NCI-H82 (cell line): ENCODE measurements at regions not wholly inside any gene's neighbourhood (a gene's known extent, or its start where the extent isn't known, plus 50 kb on each side); places are given as distances from the start of the nearest gene placed in this dataset.

ENCODE experiments used
- DNase-seq: peaks from one replicate; lab custom pipeline; 2025; lab: John Stamatoyannopoulos, UW

DNA sequence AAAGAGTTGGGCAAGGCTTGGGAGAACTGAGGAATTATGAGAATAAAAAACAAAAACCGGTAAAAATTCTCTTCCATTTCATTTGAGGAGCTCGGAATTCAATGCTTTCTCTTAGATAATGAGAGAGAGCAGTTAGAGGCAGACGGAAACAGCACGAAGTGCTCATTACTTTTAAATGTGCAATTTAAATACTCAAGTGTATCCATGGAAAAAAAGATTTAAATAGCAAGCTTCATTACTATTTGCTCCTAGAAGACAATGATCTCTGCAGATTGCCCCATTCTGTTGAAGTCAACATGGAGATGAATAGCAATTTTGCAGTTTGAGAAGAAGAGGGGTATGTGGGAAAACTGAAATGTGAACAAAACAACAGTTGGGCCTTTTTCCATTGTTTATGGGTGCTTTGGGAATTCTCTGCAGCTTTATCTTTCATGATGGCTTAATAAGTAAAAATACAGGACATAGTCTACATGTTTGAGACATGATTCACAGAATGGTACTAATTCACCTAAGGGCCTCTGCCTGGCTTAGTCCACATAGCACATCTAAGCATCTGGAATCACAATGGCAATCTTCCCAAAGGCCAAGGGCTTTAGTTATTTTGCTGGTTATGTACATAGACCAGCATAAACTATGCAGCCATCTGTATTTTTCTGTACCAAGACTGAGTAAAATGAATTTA lies 512.7 kb upstream of the FAT1 start:
- no peak for DNase-seq

GRCh38 chr4:187238646-187239045 lies 515.0 kb upstream of the FAT1 start:
- no peak for DNase-seq

DNA sequence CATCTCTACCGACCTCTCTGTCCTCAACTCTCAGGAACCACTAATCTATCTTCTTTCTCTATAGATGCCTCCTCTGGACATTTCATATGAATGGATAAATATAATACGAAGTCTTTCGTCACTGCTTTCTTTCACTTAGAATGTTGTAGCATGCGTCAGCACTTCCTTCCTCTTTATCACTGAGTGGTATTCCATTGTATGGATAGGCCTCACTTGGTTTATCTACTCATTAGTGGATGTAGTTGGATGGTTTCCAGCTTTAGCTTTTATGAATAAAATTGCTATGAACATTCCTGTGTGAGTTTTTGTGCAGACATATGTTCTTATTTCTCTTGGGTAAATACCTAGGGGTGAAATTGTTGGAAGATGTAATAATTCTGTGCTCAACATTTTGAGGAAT lies 528.2 kb upstream of the FAT1 start:
- no peak for DNase-seq

- DNase-seq, result no peak
Observed at GRCh38 chr4:187256897-187257296, 533.2 kb upstream of the FAT1 start.

- DNase-seq, result peak; percentile 2
Observed at GRCh38 chr4:187258651-187259401, 535.2 kb upstream of the FAT1 start.

DNA sequence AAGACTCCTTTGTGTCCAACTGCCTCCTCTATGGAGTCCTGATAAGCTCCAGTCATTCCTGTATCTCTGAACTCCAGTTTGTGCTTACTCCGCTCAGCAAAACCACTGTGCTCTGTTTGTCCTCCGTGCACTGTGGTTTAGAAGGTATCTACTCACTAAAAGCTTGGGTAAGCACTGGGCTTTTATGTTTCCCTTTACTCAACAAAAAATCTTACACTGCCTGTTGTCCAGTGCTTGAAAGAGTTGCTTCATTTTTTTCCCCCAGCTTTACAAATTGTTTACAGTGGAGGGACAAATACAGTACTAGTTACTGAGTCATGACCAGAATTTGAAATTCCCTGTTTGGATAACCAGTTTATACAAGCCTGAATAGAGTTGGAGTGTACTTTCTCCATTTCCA lies 545.3 kb upstream of the FAT1 start:
- DNase-seq, result no peak

GRCh38 chr4:187270154-187270553 lies 546.5 kb upstream of the FAT1 start:
- no peak for DNase-seq

DNA sequence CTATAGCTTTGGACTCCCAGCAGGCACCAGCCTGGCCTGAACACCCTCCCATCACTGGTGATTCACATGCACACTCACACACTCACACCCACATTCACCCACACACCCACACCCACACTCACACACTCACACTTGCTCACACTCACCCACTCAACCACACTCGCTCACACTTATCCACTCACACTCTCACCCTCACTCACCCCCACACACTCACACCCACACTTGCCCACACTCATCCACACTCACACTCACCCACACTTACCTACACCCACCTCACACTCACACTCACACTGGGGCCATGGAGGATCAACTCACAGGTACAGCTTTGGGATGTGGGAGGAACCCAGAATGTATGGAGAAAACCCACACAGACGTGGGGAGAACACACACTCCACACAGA lies 548.2 kb upstream of the FAT1 start:
- DNase-seq, result no peak

DNA sequence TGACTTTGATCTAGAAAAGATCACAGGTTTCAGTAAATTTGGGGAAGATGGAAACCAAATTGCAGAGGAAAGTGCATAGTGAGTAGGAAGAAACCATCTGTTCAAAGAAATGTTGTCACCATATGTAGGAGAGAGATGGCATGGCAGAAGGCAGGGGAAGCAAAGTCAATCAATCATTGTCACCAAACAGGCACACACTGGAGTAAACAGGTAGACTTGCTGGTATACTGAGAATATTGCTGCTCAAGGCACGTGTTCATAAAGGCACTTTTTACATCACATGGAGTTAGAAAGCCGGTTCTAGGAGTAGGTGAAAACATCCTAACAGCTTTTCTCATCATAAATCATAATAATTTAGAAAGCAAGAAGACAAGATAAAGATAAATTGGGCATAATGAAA lies 550.5 kb upstream of the FAT1 start:
- DNase-seq, result peak; percentile 52

DNA sequence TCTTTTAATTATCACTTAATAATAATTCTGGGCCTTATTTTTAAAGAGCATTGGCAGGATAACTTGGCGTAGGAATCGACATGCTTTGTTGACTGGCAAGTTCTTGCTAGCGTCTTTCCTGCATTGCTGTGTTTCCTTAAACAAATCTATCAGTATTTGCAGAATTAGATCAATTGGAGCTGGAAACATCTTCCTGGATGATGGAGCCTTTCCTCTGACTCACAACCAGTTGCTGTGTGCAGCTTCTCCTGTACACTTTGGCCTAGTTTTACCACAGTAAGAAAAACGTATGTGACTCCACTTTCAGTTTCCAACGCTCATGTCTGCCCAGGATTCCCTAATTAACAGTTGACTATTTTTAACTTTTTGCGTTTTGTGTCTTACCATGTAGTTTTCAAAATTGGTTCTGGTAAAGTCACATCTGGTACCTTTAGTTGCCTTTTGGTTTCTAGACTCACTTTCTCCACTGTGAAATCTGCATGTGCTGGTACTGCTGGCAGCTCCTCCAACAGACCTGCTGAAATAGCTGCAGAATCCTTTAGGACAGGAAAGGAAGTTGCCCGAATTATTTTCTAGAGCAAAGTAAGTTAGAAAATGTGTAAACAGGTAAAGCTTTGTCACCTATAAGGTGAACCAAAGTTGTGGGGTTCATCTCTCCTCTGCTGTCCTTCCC lies 553.2 kb upstream of the FAT1 start:
- DNase-seq, result no peak

DNA sequence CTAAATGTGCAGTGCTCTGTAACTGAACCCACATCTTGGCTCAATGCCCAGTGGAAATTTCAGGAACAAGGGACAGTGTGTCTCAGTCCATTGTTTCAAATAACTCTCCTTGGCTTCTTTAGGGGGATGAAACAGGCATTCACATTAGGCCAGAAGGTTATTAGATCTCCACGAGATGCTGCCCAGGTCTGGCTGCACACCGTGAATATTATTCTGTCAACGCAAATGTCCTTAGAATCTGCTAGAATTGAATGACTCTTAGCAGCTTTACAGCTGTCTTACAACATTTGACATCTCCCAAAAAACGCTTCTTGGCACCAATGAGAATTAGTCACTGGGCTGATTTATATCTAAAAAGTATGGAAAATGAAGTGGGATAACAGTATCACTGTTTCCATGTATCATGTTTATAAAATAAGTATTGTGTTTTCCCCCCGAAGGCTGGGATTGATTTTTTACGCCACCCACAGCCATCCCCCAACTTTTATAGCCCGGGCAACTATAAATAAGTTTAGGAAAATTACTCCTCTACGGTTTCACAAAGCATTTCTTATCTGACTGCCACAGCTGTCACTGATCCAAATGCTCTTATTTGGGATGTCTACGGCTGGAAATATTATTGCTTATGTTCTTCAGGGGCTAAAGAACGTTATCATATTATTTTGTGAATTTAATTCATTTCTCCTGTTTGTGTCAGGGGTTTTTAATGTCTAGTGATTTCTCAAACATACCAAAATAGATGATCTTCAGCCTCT lies 559.7 kb upstream of the FAT1 start:
- DNase-seq, result peak; percentile 16

GRCh38 chr4:187286525-187286924 lies 562.9 kb upstream of the FAT1 start:
- DNase-seq, result no peak

GRCh38 chr4:187289371-187289770 lies 565.7 kb upstream of the FAT1 start:
- DNase-seq, result no peak

GRCh38 chr4:187294861-187295260 lies 571.2 kb upstream of the FAT1 start:
- DNase-seq, result no peak

DNA sequence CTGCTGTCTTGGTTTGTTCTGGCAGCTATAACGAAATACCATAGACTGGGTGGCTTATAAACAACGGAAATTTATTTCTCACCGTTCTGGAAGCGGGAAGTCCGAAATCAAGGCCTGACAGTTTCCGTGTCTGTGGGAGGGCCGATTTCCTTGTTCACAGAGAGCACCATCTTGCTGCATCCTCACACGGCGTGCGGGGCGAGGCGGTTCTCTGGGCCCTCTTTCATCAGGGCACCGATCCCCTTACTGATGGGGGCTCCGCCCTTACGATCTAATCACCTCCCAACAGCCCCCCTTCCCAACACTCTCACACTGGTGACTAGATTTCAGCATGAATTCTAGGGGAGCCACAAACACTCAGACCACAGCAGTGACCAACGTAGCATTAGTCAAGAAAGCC lies 578.3 kb upstream of the FAT1 start:
- DNase-seq, result no peak

DNA sequence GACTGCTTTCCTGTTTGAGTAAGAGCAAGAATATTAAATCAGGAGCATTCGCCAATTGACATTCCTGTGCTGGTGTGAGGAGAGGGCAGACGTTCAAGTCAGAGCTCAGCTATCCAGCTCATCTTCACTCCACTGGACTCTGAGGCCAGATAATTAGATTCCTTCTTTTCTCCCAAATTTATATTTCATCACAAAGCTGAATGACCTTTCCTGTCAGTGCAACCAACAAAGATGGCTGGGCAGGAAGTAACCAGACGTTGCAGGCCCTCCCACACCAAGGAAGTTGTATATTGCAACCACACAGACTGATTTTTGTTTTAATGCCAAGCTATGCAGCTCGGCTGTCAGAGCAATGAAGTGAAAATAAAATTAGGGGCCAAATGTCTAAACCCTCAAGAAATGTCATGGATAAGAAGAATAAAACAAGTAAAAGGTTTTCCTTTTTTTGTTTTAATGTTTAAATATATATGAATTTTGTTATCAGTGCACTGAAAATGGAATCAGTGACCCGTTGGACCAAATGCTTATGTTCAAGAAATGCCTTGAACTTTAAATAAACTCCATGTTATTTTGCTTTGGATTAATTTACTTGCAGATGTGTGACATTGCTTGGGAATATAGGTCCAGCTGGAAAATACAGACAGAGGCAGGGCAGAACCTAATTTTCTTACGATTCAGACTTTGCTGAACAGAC lies 578.9 kb upstream of the FAT1 start:
- DNase-seq, result no peak

GRCh38 chr4:187304133-187304532 lies 580.5 kb upstream of the FAT1 start:
- DNase-seq, result no peak

GRCh38 chr4:187307131-187307530 lies 583.5 kb upstream of the FAT1 start:
- no peak for DNase-seq

- no peak for DNase-seq
Observed at GRCh38 chr4:187309456-187309855, 585.8 kb upstream of the FAT1 start.

GRCh38 chr4:187312299-187312698 lies 588.6 kb upstream of the FAT1 start:
- no peak for DNase-seq

DNA sequence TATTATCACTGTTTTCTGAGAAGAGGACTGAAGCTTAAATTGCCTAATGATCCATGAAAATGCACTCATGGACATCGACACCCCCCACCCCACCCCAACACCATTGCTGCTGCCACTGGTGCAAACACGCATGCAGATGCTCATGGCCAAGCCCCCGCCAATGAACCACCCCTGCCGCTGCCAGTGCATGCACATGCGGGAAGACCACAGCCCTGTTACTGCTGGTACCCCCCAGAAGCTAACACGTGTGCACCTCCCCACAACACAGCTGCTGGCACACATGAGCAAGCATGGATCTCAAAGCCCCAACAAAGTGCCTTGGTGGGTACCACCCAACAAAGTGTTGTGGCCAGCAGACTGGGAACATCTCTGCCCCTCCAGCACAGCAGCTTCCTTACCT lies 594.1 kb upstream of the FAT1 start:
- DNase-seq, result no peak

- DNase-seq, result no peak
Observed at GRCh38 chr4:187321711-187322110, 598.1 kb upstream of the FAT1 start.
